NB4 (cell line): ENCODE measurements at regions not wholly inside any gene's neighbourhood (a gene's known extent, or its start where the extent isn't known, plus 50 kb on each side); places are given as distances from the start of the nearest gene placed in this dataset.

Experiments
- CTCF ChIP-seq: IDR thresholded peaks from one replicate; pipeline ENCODE4 v1.5.1; 2012; ENCODE audit warnings: low read depth, low read length
- MYC ChIP-seq: IDR thresholded peaks from 2 replicates; pipeline ENCODE4 v1.6.1; 2011; ENCODE audit warnings: low read depth, low read length
- POLR2A ChIP-seq: IDR thresholded peaks from 2 replicates; pipeline ENCODE4 v1.6.1; 2011; ENCODE audit warnings: mild to moderate bottlenecking; ENCODE audit not compliant: insufficient read length; ENCODE audit errors: extremely low read depth

- TF ChIP-seq CTCF, result no peak
- TF ChIP-seq POLR2A, result no peak
- no peak for TF ChIP-seq MYC
These were observed 483.2 kb downstream of the PTPRC start for GRCh38 chr1:199122085-199122484.
